ENCODE measurements at regions not wholly inside any gene's neighbourhood (a gene's known extent, or its start where the extent isn't known, plus 50 kb on each side); places are given as distances from the start of the nearest gene placed in this dataset.

- Histone ChIP-seq H3K27ac (ENCODE audit: low read depth in 1 of 2, low read length in 2 of 2) (no peak overlapping the region), H3K9me3 (ENCODE audit: control insufficient read depth in 4 of 4, low read length in 3 of 4) (no peaks in the 10 kb centered on the region), H3K36me3 (ENCODE audit: control insufficient read depth in 4 of 4, insufficient read depth in 3 of 4, low read depth in 1 of 4, low read length in 3 of 4) (no peaks in the 10 kb centered on the region), H3K4me1 (ENCODE audit: control insufficient read depth in 4 of 4, insufficient read depth in 4 of 4, low read length in 3 of 4) (no peaks in the 10 kb centered on the region), H3K4me3 (ENCODE audit: low read depth in 1 of 3, low read length in 3 of 3) (no peak overlapping the region), H3K9ac (ENCODE audit: low read depth in 1 of 2, low read length in 2 of 2) (no peak overlapping the region), H3K27me3 (ENCODE audit: control insufficient read depth in 4 of 4, insufficient read depth in 4 of 4, low read length in 3 of 4) (peaks cover 0 to 4% (median 1%) of the 10 kb centered on the region in 4 donors)
- TF ChIP-seq RXRA (IDR thresholded peaks at IDR 0.05) (no peak), CTCF (IDR thresholded peaks at IDR 0.05; ENCODE audit: low read depth, low read length, missing input control) (peak; percentile 47), RAD21 (IDR thresholded peaks at IDR 0.05) (peak; percentile 77 to 80)
- WGBS, result 39% methylated on average over 4 of the region's 4 CpGs
- no peak for DNase-seq (ENCODE audit: low spot score)
Observed at GRCh38 chr5:114789773-114790402, 379.8 kb downstream of the TRIM36 start.

GRCh38 chr5:114782869-114783268, 386.8 kb downstream of the TRIM36 start:
- no peaks in the 10 kb centered on the region for H3K36me3 ChIP-seq (ENCODE audit: control insufficient read depth in 4 of 4, insufficient read depth in 3 of 4, low read depth in 1 of 4, low read length in 3 of 4)
- no peaks in the 10 kb centered on the region for H3K9me3 ChIP-seq (ENCODE audit: control insufficient read depth in 4 of 4, low read length in 3 of 4)
- no peak overlapping the region for H3K27ac ChIP-seq (ENCODE audit: low read depth in 1 of 2, low read length in 2 of 2)
- 65% methylated on average over 8 of the region's 8 CpGs for WGBS
- no peaks in the 10 kb centered on the region for H3K4me1 ChIP-seq (ENCODE audit: control insufficient read depth in 4 of 4, insufficient read depth in 4 of 4, low read length in 3 of 4)
- DNase-seq (ENCODE audit: low spot score), result no peak
- no peak overlapping the region for H3K4me3 ChIP-seq (ENCODE audit: low read depth in 1 of 3, low read length in 3 of 3)
- TF ChIP-seq RAD21 (IDR thresholded peaks at IDR 0.05), result no peak
- TF ChIP-seq REST (IDR thresholded peaks at IDR 0.05), result no peak
- H3K9ac ChIP-seq (ENCODE audit: low read depth in 1 of 2, low read length in 2 of 2), result no peak overlapping the region
- H3K27me3 ChIP-seq (ENCODE audit: control insufficient read depth in 4 of 4, insufficient read depth in 4 of 4, low read length in 3 of 4), result no peaks in the 10 kb centered on the region

GRCh38 chr5:114782177-114782576, 387.5 kb downstream of the TRIM36 start:
- 87% methylated on average over 8 of the region's 8 CpGs for WGBS
- H3K9ac ChIP-seq (ENCODE audit: low read depth in 1 of 2, low read length in 2 of 2), result no peak overlapping the region
- TF ChIP-seq REST (IDR thresholded peaks at IDR 0.05) (no peak), EGR1 (IDR thresholded peaks at IDR 0.05; ENCODE audit: low read depth in 2 of 2) (no peak), MAX (IDR thresholded peaks at IDR 0.05) (no peak), ZBTB33 (IDR thresholded peaks at IDR 0.05) (no peak), SP1 (IDR thresholded peaks at IDR 0.05) (no peak), FOXA2 (IDR thresholded peaks at IDR 0.05) (no peak), GABPA (IDR thresholded peaks at IDR 0.05 in 1 of 2, conservative IDR thresholded peaks at IDR 0.05 in 1 of 2) (no peak), RAD21 (IDR thresholded peaks at IDR 0.05) (no peak), RXRA (IDR thresholded peaks at IDR 0.05) (no peak), HNF4A (conservative IDR thresholded peaks at IDR 0.05) (no peak), NR2F2 (IDR thresholded peaks at IDR 0.05) (no peak), HNF4G (IDR thresholded peaks at IDR 0.05) (no peak)

More at GRCh38 chr5:114782177-114782576, 387.5 kb downstream of the TRIM36 start:
- H3K4me3 ChIP-seq (ENCODE audit: low read depth in 1 of 3, low read length in 3 of 3), result no peak overlapping the region
- no peak overlapping the region for H3K27ac ChIP-seq (ENCODE audit: low read depth in 1 of 2, low read length in 2 of 2)
- DNase-seq (ENCODE audit: low spot score), result no peak
- H3K27me3 ChIP-seq (ENCODE audit: control insufficient read depth in 4 of 4, insufficient read depth in 4 of 4, low read length in 3 of 4), result no peaks in the 10 kb centered on the region
- no peaks in the 10 kb centered on the region for H3K36me3 ChIP-seq (ENCODE audit: control insufficient read depth in 4 of 4, insufficient read depth in 3 of 4, low read depth in 1 of 4, low read length in 3 of 4)
- no peaks in the 10 kb centered on the region for H3K4me1 ChIP-seq (ENCODE audit: control insufficient read depth in 4 of 4, insufficient read depth in 4 of 4, low read length in 3 of 4)
- no peaks in the 10 kb centered on the region for H3K9me3 ChIP-seq (ENCODE audit: control insufficient read depth in 4 of 4, low read length in 3 of 4)

Data from liver (tissue), 8 donors.